IPS DF 6.9 (cell line): ENCODE measurements at regions not wholly inside any gene's neighbourhood (a gene's known extent, or its start where the extent isn't known, plus 50 kb on each side); places are given as distances from the start of the nearest gene placed in this dataset.

ENCODE experiments used
- DNase-seq: peaks from one replicate; pipeline ENCODE4 v3.0.0-alpha.2; 2013; ENCODE audit warnings: low read depth, low spot score
- H3K27ac ChIP-seq: one replicate; pipeline ENCODE4 v1.5.1; 2013; ENCODE audit warnings: low read length, control low read depth
- H3K27me3 ChIP-seq: 2 replicates; pipeline ENCODE4 v1.6.1; 2013; ENCODE audit warnings: mild to moderate bottlenecking, low read length; ENCODE audit not compliant: control insufficient read depth, insufficient read depth
- H3K36me3 ChIP-seq: 2 replicates; pipeline ENCODE4 v1.6.1; 2013; ENCODE audit warnings: low read length; ENCODE audit not compliant: control insufficient read depth, insufficient read depth
- H3K4me1 ChIP-seq: 2 replicates; pipeline ENCODE4 v1.6.1; 2013; ENCODE audit warnings: low read length; ENCODE audit not compliant: control insufficient read depth, insufficient read depth
- H3K4me3 ChIP-seq: 2 replicates; pipeline ENCODE4 v1.5.1; 2013; ENCODE audit warnings: mild to moderate bottlenecking, low read length
- H3K9me3 ChIP-seq: 2 replicates; pipeline ENCODE4 v1.6.1; 2013; ENCODE audit warnings: low read length, inconsistent platforms; ENCODE audit not compliant: control insufficient read depth, insufficient read depth
- WGBS: extraction: QIAGEN DNeasy Blood & Tissue Kit; methylation state at CpG from one replicate; pipeline ENCODE4 v1.1.7; 2013; ENCODE audit warnings: mixed read lengths, missing lambda C conversion rate; ENCODE audit not compliant: insufficient read length, insufficient coverage; 5-methylcytosine and 5-hydroxymethylcytosine counted together

GRCh38 chr13:71156550-71156949 lies 710.5 kb downstream of the DACH1 start:
- Histone ChIP-seq H3K9me3 (no peaks in the 10 kb centered on the region), H3K4me1 (no peaks in the 10 kb centered on the region), H3K27ac (no peak overlapping the region), H3K4me3 (no peak overlapping the region), H3K27me3 (no peaks in the 10 kb centered on the region), H3K36me3 (no peaks in the 10 kb centered on the region)
- DNase-seq: no peak
- no CpG with 5 or more reads among the region's 6 CpGs for WGBS

GRCh38 chr13:71149498-71150363 lies 717.3 kb downstream of the DACH1 start:
- no peak for DNase-seq
- Histone ChIP-seq H3K27me3 (no peaks in the 10 kb centered on the region), H3K9me3 (no peaks in the 10 kb centered on the region), H3K4me1 (no peaks in the 10 kb centered on the region), H3K4me3 (no peak overlapping the region), H3K27ac (no peak overlapping the region), H3K36me3 (no peaks in the 10 kb centered on the region)
- WGBS: no CpG with 5 or more reads among the region's 10 CpGs

- WGBS: no CpG with 5 or more reads among the region's 3 CpGs
- H3K27ac ChIP-seq: no peak overlapping the region
- DNase-seq: no peak
Measured at GRCh38 chr13:71149046-71149445, 718.0 kb downstream of the DACH1 start.

GRCh38 chr13:71148396-71148795 lies 718.6 kb downstream of the DACH1 start:
- Histone ChIP-seq H3K4me1 (no peaks in the 10 kb centered on the region), H3K36me3 (no peaks in the 10 kb centered on the region), H3K9me3 (no peaks in the 10 kb centered on the region), H3K4me3 (no peak overlapping the region), H3K27ac (no peak overlapping the region), H3K27me3 (no peaks in the 10 kb centered on the region)
- DNase-seq: no peak
- WGBS: no CpG with 5 or more reads among the region's 1 CpG

More at GRCh38 chr13:71149046-71149445, 718.0 kb downstream of the DACH1 start:
- Histone ChIP-seq H3K27me3 (no peaks in the 10 kb centered on the region), H3K9me3 (no peaks in the 10 kb centered on the region), H3K4me3 (no peak overlapping the region), H3K4me1 (no peaks in the 10 kb centered on the region), H3K36me3 (no peaks in the 10 kb centered on the region)

- H3K36me3 ChIP-seq: no peaks in the 10 kb centered on the region
- no peaks in the 10 kb centered on the region for H3K27me3 ChIP-seq
- no peak for DNase-seq
- no CpG with 5 or more reads among the region's 2 CpGs for WGBS
- H3K4me3 ChIP-seq: no peak overlapping the region
- no peaks in the 10 kb centered on the region for H3K4me1 ChIP-seq
- no peaks in the 10 kb centered on the region for H3K9me3 ChIP-seq
- H3K27ac ChIP-seq: no peak overlapping the region
Measured at GRCh38 chr13:71144883-71145282, 722.1 kb downstream of the DACH1 start.

- Histone ChIP-seq H3K4me1 (no peaks in the 10 kb centered on the region), H3K4me3 (no peak overlapping the region), H3K27me3 (no peaks in the 10 kb centered on the region), H3K9me3 (no peaks in the 10 kb centered on the region), H3K36me3 (no peaks in the 10 kb centered on the region), H3K27ac (no peak overlapping the region)
- WGBS: no CpG with 5 or more reads among the region's 2 CpGs
- DNase-seq: no peak
Measured at GRCh38 chr13:71137101-71137500, 729.9 kb downstream of the DACH1 start.

- Histone ChIP-seq H3K4me3 (no peak overlapping the region), H3K27me3 (no peaks in the 10 kb centered on the region), H3K9me3 (no peaks in the 10 kb centered on the region), H3K27ac (no peak overlapping the region), H3K36me3 (no peaks in the 10 kb centered on the region), H3K4me1 (no peaks in the 10 kb centered on the region)
- DNase-seq: no peak
- no CpG with 5 or more reads among the region's 1 CpG for WGBS
Measured at GRCh38 chr13:71124230-71124629, 742.8 kb downstream of the DACH1 start.

GRCh38 chr13:71118779-71119364 lies 748.1 kb downstream of the DACH1 start:
- Histone ChIP-seq H3K27ac (no peak overlapping the region), H3K9me3 (no peaks in the 10 kb centered on the region), H3K4me1 (no peaks in the 10 kb centered on the region), H3K4me3 (no peak overlapping the region), H3K27me3 (no peaks in the 10 kb centered on the region), H3K36me3 (no peaks in the 10 kb centered on the region)
- 100% methylated on average over 1 of the region's 6 CpGs for WGBS
- no peak for DNase-seq

- Histone ChIP-seq H3K36me3 (no peaks in the 10 kb centered on the region), H3K9me3 (no peaks in the 10 kb centered on the region), H3K27me3 (no peaks in the 10 kb centered on the region), H3K4me3 (no peak overlapping the region), H3K27ac (no peak overlapping the region), H3K4me1 (no peaks in the 10 kb centered on the region)
- DNase-seq: no peak
Measured at GRCh38 chr13:71117920-71118319, 749.1 kb downstream of the DACH1 start.

GRCh38 chr13:71115301-71115700 lies 751.7 kb downstream of the DACH1 start:
- no peaks in the 10 kb centered on the region for H3K27me3 ChIP-seq
- WGBS: no CpG with 5 or more reads among the region's 5 CpGs
- no peak overlapping the region for H3K4me3 ChIP-seq
- no peaks in the 10 kb centered on the region for H3K36me3 ChIP-seq
- no peak for DNase-seq
- no peak overlapping the region for H3K27ac ChIP-seq
- no peaks in the 10 kb centered on the region for H3K4me1 ChIP-seq
- H3K9me3 ChIP-seq: no peaks in the 10 kb centered on the region

- Histone ChIP-seq H3K4me1 (no peaks in the 10 kb centered on the region), H3K27me3 (no peaks in the 10 kb centered on the region), H3K36me3 (no peaks in the 10 kb centered on the region), H3K4me3 (no peak overlapping the region), H3K27ac (no peak overlapping the region), H3K9me3 (no peaks in the 10 kb centered on the region)
- no peak for DNase-seq
- no CpG with 5 or more reads among the region's 1 CpG for WGBS
Measured at GRCh38 chr13:71096421-71096820, 770.6 kb downstream of the DACH1 start.
